Stimulated activated CD4-positive, alpha-beta T cell treated with anti-CD3 and anti-CD28 coated beads, Interleukin-15, amount 100 ng/mL, for 1 hour (primary cell): ENCODE measurements at regions not wholly inside any gene's neighbourhood (a gene's known extent, or its start where the extent isn't known, plus 50 kb on each side); places are given as distances from the start of the nearest gene placed in this dataset.
"Not testable (repeated sequence)": the region's sequence is repeated elsewhere in the genome, so short reads cannot be mapped to it uniquely, and the experiment has no call there.

Source experiments
- DNase-seq, 2 donors: peaks; one replicate each; pipeline ENCODE4 v3.0.0-alpha.2; 2020; ENCODE audit warnings: low read depth in 1 of 2, low spot score in 1 of 2

- no peak for DNase-seq
Observed at GRCh38 chr2:210730672-210731071, 174.3 kb downstream of the CPS1 start.

- DNase-seq = not testable (repeated sequence)
Observed at GRCh38 chr2:210746826-210747225, 190.4 kb downstream of the CPS1 start.

GRCh38 chr2:210752532-210752931 lies 196.1 kb downstream of the CPS1 start:
- DNase-seq = no peak

- DNase-seq = no peak
Observed at GRCh38 chr2:210753386-210753785, 197.0 kb downstream of the CPS1 start.

GRCh38 chr2:210756855-210757254 lies 200.5 kb downstream of the CPS1 start:
- no peak for DNase-seq

GRCh38 chr2:210762604-210763588 lies 206.5 kb downstream of the CPS1 start:
- no peak for DNase-seq

- no peak for DNase-seq
Observed at GRCh38 chr2:210768329-210768910, 212.0 kb downstream of the CPS1 start.

- no peak for DNase-seq
Observed at GRCh38 chr2:210776756-210777155, 220.4 kb downstream of the CPS1 start.

- no peak for DNase-seq
Observed at GRCh38 chr2:210782222-210782621, 225.8 kb downstream of the CPS1 start.

GRCh38 chr2:210787831-210788230 lies 231.4 kb downstream of the CPS1 start:
- DNase-seq = not testable (repeated sequence)

GRCh38 chr2:210792000-210792399 lies 235.6 kb downstream of the CPS1 start:
- no peak for DNase-seq

GRCh38 chr2:210795506-210795905 lies 239.1 kb downstream of the CPS1 start:
- no peak for DNase-seq

- DNase-seq = no peak
Observed at GRCh38 chr2:210798180-210798579, 241.8 kb downstream of the CPS1 start.

- no peak for DNase-seq
Observed at GRCh38 chr2:210814251-210815025, 258.0 kb downstream of the CPS1 start.

GRCh38 chr2:210816769-210817168 lies 260.4 kb downstream of the CPS1 start:
- DNase-seq = no peak

GRCh38 chr2:210818473-210818872 lies 262.1 kb downstream of the CPS1 start:
- DNase-seq = no peak

- no peak for DNase-seq
Observed at GRCh38 chr2:210833403-210833802, 277.0 kb downstream of the CPS1 start.

- no peak for DNase-seq
Observed at GRCh38 chr2:210839034-210839433, 282.6 kb downstream of the CPS1 start.

GRCh38 chr2:210839450-210839849 lies 283.1 kb downstream of the CPS1 start:
- DNase-seq = no peak

GRCh38 chr2:210842896-210843295 lies 286.5 kb downstream of the CPS1 start:
- DNase-seq = no peak

GRCh38 chr2:210844016-210844415 lies 287.6 kb downstream of the CPS1 start:
- DNase-seq = no peak

GRCh38 chr2:210859314-210859713 lies 302.9 kb downstream of the CPS1 start:
- no peak for DNase-seq
